H9 (cell line): ENCODE measurements at regions not wholly inside any gene's neighbourhood (a gene's known extent, or its start where the extent isn't known, plus 50 kb on each side); places are given as distances from the start of the nearest gene placed in this dataset.

Experiments used
- DNase-seq: peaks from one replicate; pipeline ENCODE4 v3.0.0-alpha.2; 2017
- H2AFZ ChIP-seq: one replicate; pipeline ENCODE4 v1.6.1; 2013; ENCODE audit warnings: mild to moderate bottlenecking, low read length, control low read depth, moderate library complexity
- H2AK5ac ChIP-seq: 2 replicates; pipeline ENCODE4 v1.6.1; 2013; ENCODE audit warnings: low read length, control low read depth, mixed read lengths; ENCODE audit not compliant: insufficient read length
- H2BK120ac ChIP-seq: one replicate; pipeline ENCODE4 v1.6.1; 2013; ENCODE audit warnings: low read depth, mild to moderate bottlenecking, low read length, control low read depth, inconsistent platforms; ENCODE audit not compliant: poor library complexity, severe bottlenecking
- H2BK12ac ChIP-seq: 2 replicates; pipeline ENCODE4 v1.6.1; 2013; ENCODE audit warnings: low read length, control low read depth, mixed read lengths, low read depth; ENCODE audit not compliant: insufficient read length
- H2BK15ac ChIP-seq: 2 replicates; pipeline ENCODE4 v1.6.1; 2013; ENCODE audit warnings: low read depth, low read length, control low read depth
- H2BK20ac ChIP-seq: one replicate; pipeline ENCODE4 v1.6.1; 2013; ENCODE audit warnings: low read depth, mild to moderate bottlenecking, low read length, control low read depth, inconsistent platforms; ENCODE audit not compliant: poor library complexity, severe bottlenecking
- H2BK5ac ChIP-seq: 2 replicates; pipeline ENCODE4 v1.6.1; 2013; ENCODE audit warnings: low read length, control low read depth, mixed read lengths; ENCODE audit not compliant: insufficient read length
- H3K14ac ChIP-seq: 2 replicates; pipeline ENCODE4 v1.6.1; 2013; ENCODE audit warnings: low read length, control low read depth; ENCODE audit not compliant: insufficient read depth
- H3K18ac ChIP-seq: 2 replicates; pipeline ENCODE4 v1.6.1; 2013; ENCODE audit warnings: low read depth, mild to moderate bottlenecking, mixed read lengths, low read length, control low read depth; ENCODE audit not compliant: insufficient read length
- H3K23ac ChIP-seq: 2 replicates; pipeline ENCODE4 v1.6.1; 2013; ENCODE audit warnings: low read length, control low read depth, mixed read lengths, low read depth; ENCODE audit not compliant: insufficient read length
- H3K23me2 ChIP-seq: 2 replicates; pipeline ENCODE4 v1.6.1; 2013; ENCODE audit warnings: low read depth, mild to moderate bottlenecking, mixed read lengths, low read length, control low read depth; ENCODE audit not compliant: insufficient read length, poor library complexity, severe bottlenecking
- H3K27ac ChIP-seq: 2 replicates; pipeline ENCODE4 v1.5.1; 2013; ENCODE audit warnings: low read length, control low read depth, mixed read lengths, low read depth; ENCODE audit not compliant: insufficient read length
- H3K27me3 ChIP-seq: 2 replicates; pipeline ENCODE4 v1.6.1; 2013; ENCODE audit warnings: low read length, control low read depth, inconsistent platforms; ENCODE audit not compliant: insufficient read depth
- H3K4ac ChIP-seq: 2 replicates; pipeline ENCODE4 v1.6.1; 2013; ENCODE audit warnings: low read depth, mild to moderate bottlenecking, control low read depth, inconsistent platforms, low read length, moderate library complexity
- H3K4me1 ChIP-seq: 2 replicates; pipeline ENCODE4 v1.6.1; 2013; ENCODE audit warnings: low read length, control low read depth, inconsistent platforms; ENCODE audit not compliant: insufficient read depth
- H3K4me2 ChIP-seq: 2 replicates; pipeline ENCODE4 v1.6.1; 2013; ENCODE audit warnings: low read length, control low read depth, mixed read lengths; ENCODE audit not compliant: insufficient read length, insufficient read depth
- H3K56ac ChIP-seq: 2 replicates; pipeline ENCODE4 v1.6.1; 2013; ENCODE audit warnings: low read depth, mild to moderate bottlenecking, mixed read lengths, low read length, control low read depth; ENCODE audit not compliant: insufficient read length
- H3K79me1 ChIP-seq: 2 replicates; pipeline ENCODE4 v1.6.1; 2013; ENCODE audit warnings: low read depth, mild to moderate bottlenecking, moderate library complexity, low read length, control low read depth, inconsistent platforms; ENCODE audit not compliant: insufficient read depth, poor library complexity, severe bottlenecking
- H3K79me2 ChIP-seq: 2 replicates; pipeline ENCODE4 v1.6.1; 2013; ENCODE audit warnings: low read length, control low read depth, inconsistent platforms; ENCODE audit not compliant: insufficient read depth
- H3K9ac ChIP-seq: 2 replicates; pipeline ENCODE4 v1.6.1; 2013; ENCODE audit warnings: low read length, control low read depth, mixed read lengths; ENCODE audit not compliant: insufficient read length; ENCODE audit errors: extremely low read depth
- H3K9me3 ChIP-seq: one replicate; pipeline ENCODE4 v1.6.1; 2013; ENCODE audit warnings: low read depth, low read length, inconsistent platforms; ENCODE audit not compliant: control insufficient read depth
- H3T11ph ChIP-seq: one replicate; pipeline ENCODE4 v1.6.1; 2013; ENCODE audit warnings: mild to moderate bottlenecking, low read length, control low read depth, inconsistent platforms
- H4K20me1 ChIP-seq: one replicate; pipeline ENCODE4 v1.6.1; 2013; ENCODE audit not compliant: control insufficient read depth, insufficient read length, insufficient read depth
- H4K5ac ChIP-seq: 2 replicates; pipeline ENCODE4 v1.6.1; 2013; ENCODE audit warnings: low read depth, mild to moderate bottlenecking, mixed read lengths, low read length, control low read depth; ENCODE audit not compliant: insufficient read length
- H4K8ac ChIP-seq: replicated peaks from 2 replicates; pipeline ENCODE4 v1.6.1; 2013; ENCODE audit warnings: low read length, control low read depth, mixed read lengths, low read depth; ENCODE audit not compliant: insufficient read length
- H4K91ac ChIP-seq: 2 replicates; pipeline ENCODE4 v1.6.1; 2013; ENCODE audit warnings: low read depth, mild to moderate bottlenecking, moderate library complexity, mixed read lengths, low read length, control low read depth; ENCODE audit not compliant: insufficient read length
- H3K27ac Mint-ChIP-seq, 3 experiments: 2 replicates in 2 of 3; 3 replicates in 1 of 3; pipeline ENCODE4 v1.8.0; 2020 to 2021; ENCODE audit warnings: mixed read lengths in 3 of 3, mild to moderate bottlenecking in 1 of 3, moderate library complexity in 1 of 3
- H3K27me3 Mint-ChIP-seq: 2 replicates; pipeline ENCODE4 v1.8.0; 2021; ENCODE audit warnings: low read depth, mild to moderate bottlenecking, moderate library complexity, mixed read lengths
- H3K36me3 Mint-ChIP-seq, 3 experiments: 2 replicates in 2 of 3; 3 replicates in 1 of 3; pipeline ENCODE4 v1.8.0; 2020 to 2021; ENCODE audit warnings: low read depth in 3 of 3, mixed read lengths in 3 of 3; ENCODE audit not compliant: insufficient read depth in 1 of 3
- H3K4me1 Mint-ChIP-seq, 2 experiments: 2 replicates each; pipeline ENCODE4 v1.8.0; 2020; ENCODE audit warnings: mixed read lengths in 2 of 2
- H3K4me3 Mint-ChIP-seq, 2 experiments: 2 replicates in 1 of 2; 3 replicates in 1 of 2; pipeline ENCODE4 v1.8.0; 2020 to 2021; ENCODE audit warnings: mild to moderate bottlenecking in 2 of 2, mixed read lengths in 2 of 2, moderate library complexity in 1 of 2
- H3K9me3 Mint-ChIP-seq, 2 experiments: 2 replicates in 1 of 2; 3 replicates in 1 of 2; pipeline ENCODE4 v1.8.0; 2020; ENCODE audit warnings: mild to moderate bottlenecking in 2 of 2, mixed read lengths in 2 of 2, moderate library complexity in 1 of 2
- TF ChIP-seq, protein P1 (sequence below): fragments of 200-600 bp; sonication (generic); conservative IDR thresholded peaks from 3 replicates; pipeline ENCODE4 v1.8.0; 2021; ENCODE audit warnings: antibody characterized with exemption, mild to moderate bottlenecking

DNA sequence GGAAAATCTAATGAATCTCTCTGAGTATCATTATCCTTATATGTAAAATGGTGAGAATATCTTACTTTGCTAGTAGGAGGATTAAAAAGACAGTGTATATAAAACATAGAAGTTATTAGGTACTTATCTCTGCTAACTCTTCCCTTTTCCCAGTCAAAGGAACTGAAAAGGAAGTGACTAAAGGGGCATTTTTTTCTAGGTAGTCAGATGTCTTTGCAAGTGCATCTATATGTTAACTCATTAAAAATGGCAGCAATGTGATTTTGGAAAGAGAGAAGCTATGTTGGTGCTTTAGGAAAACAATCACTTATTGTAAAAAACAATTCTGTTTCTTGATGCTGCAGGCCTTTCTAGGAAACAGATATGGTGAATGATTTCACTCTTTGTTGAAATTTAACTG is 180.9 kb downstream of the SAMD5 start:
- H3K18ac ChIP-seq = no peak overlapping the region
- H3K27me3 ChIP-seq = no peaks in the 10 kb centered on the region
- no peak overlapping the region for H3K4me3 Mint-ChIP-seq
- H2BK5ac ChIP-seq = no peak overlapping the region
- TF ChIP-seq, protein P1, sequence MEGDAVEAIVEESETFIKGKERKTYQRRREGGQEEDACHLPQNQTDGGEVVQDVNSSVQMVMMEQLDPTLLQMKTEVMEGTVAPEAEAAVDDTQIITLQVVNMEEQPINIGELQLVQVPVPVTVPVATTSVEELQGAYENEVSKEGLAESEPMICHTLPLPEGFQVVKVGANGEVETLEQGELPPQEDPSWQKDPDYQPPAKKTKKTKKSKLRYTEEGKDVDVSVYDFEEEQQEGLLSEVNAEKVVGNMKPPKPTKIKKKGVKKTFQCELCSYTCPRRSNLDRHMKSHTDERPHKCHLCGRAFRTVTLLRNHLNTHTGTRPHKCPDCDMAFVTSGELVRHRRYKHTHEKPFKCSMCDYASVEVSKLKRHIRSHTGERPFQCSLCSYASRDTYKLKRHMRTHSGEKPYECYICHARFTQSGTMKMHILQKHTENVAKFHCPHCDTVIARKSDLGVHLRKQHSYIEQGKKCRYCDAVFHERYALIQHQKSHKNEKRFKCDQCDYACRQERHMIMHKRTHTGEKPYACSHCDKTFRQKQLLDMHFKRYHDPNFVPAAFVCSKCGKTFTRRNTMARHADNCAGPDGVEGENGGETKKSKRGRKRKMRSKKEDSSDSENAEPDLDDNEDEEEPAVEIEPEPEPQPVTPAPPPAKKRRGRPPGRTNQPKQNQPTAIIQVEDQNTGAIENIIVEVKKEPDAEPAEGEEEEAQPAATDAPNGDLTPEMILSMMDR = no peak
- no peak overlapping the region for H4K91ac ChIP-seq
- no peak for DNase-seq
- no peak overlapping the region for H3K9ac ChIP-seq
- H2BK120ac ChIP-seq = no peak overlapping the region
- H3K79me1 ChIP-seq = no peaks in the 10 kb centered on the region
- no peak overlapping the region for H3K23ac ChIP-seq
- no peak overlapping the region for H2AK5ac ChIP-seq
- no peak overlapping the region for H2BK12ac ChIP-seq
- H3T11ph ChIP-seq = no peak overlapping the region
- H4K8ac ChIP-seq = no peak overlapping the region
- H2BK20ac ChIP-seq = no peak overlapping the region
- no peaks in the 10 kb centered on the region for H3K27me3 Mint-ChIP-seq
- H3K27ac ChIP-seq = no peak overlapping the region
- no peak overlapping the region for H4K5ac ChIP-seq
- no peak overlapping the region for H3K27ac Mint-ChIP-seq
- H3K36me3 Mint-ChIP-seq = no peaks in the 10 kb centered on the region
- no peaks in the 10 kb centered on the region for H3K9me3 Mint-ChIP-seq
- no peak overlapping the region for H3K4ac ChIP-seq
- H2BK15ac ChIP-seq = no peak overlapping the region
- no peaks in the 10 kb centered on the region for H3K23me2 ChIP-seq
- no peak overlapping the region for H3K56ac ChIP-seq
- no peaks in the 10 kb centered on the region for H4K20me1 ChIP-seq
- H3K4me1 ChIP-seq = no peaks in the 10 kb centered on the region
- no peaks in the 10 kb centered on the region for H3K79me2 ChIP-seq
- H3K14ac ChIP-seq = no peak overlapping the region
- no peaks in the 10 kb centered on the region for H3K4me1 Mint-ChIP-seq
- no peak overlapping the region for H3K4me2 ChIP-seq
- no peak overlapping the region for H2AFZ ChIP-seq
- no peaks in the 10 kb centered on the region for H3K9me3 ChIP-seq
